GM10266 (cell line): ENCODE measurements at regions not wholly inside any gene's neighbourhood (a gene's known extent, or its start where the extent isn't known, plus 50 kb on each side); places are given as distances from the start of the nearest gene placed in this dataset.

Source experiments
- DNase-seq: peaks from one replicate; pipeline ENCODE4 v3.0.0; 2012; ENCODE audit errors: extremely low spot score
- TF ChIP-seq, protein P1 (sequence below): IDR thresholded peaks from 2 replicates; pipeline ENCODE4 v1.5.1; 2012; ENCODE audit warnings: mild to moderate bottlenecking, low read depth; ENCODE audit not compliant: control insufficient read depth, insufficient read depth; ENCODE audit errors: missing control alignments

DNA sequence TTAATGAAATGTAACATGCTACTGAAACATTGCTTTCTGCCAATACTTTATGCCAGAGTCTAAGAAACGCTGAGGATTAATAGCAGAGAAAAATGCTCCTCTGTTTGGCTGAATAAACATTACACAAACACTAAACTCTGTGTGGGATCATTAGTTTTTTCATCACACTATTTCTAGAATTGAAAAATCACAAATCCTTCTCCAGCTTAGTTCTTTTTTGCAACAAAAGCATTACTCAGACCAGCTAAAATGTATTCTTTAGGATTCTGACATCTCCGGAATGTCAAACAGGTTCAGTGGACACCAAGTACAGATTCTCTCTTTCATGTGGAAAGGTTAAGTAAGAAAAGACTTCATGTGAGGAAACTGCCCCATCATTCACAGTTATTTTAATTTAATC is 226.9 kb downstream of the SIM1 start:
- no peak for DNase-seq
- TF ChIP-seq, protein P1, sequence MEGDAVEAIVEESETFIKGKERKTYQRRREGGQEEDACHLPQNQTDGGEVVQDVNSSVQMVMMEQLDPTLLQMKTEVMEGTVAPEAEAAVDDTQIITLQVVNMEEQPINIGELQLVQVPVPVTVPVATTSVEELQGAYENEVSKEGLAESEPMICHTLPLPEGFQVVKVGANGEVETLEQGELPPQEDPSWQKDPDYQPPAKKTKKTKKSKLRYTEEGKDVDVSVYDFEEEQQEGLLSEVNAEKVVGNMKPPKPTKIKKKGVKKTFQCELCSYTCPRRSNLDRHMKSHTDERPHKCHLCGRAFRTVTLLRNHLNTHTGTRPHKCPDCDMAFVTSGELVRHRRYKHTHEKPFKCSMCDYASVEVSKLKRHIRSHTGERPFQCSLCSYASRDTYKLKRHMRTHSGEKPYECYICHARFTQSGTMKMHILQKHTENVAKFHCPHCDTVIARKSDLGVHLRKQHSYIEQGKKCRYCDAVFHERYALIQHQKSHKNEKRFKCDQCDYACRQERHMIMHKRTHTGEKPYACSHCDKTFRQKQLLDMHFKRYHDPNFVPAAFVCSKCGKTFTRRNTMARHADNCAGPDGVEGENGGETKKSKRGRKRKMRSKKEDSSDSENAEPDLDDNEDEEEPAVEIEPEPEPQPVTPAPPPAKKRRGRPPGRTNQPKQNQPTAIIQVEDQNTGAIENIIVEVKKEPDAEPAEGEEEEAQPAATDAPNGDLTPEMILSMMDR = no peak

DNA sequence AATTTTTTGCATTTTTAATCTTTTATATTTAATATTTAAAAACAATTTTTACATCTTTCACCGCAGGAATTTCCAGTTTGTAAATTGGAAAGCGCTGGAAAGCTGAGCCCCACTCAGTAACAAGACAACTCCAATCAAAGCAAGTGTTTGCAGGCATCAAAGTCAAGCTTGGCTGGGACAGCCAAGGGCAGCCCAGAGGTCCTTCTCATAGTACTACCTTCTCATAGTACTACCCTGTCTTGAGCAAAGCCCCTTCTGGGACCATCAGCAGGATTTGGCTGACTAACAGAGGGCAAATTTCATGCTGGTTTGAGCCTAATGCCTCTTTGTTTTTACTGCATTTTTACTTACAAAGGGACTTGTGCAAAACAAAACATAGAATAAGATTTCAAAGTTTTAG is 228.3 kb downstream of the SIM1 start:
- DNase-seq = no peak
- TF ChIP-seq, protein P1 = no peak

DNA sequence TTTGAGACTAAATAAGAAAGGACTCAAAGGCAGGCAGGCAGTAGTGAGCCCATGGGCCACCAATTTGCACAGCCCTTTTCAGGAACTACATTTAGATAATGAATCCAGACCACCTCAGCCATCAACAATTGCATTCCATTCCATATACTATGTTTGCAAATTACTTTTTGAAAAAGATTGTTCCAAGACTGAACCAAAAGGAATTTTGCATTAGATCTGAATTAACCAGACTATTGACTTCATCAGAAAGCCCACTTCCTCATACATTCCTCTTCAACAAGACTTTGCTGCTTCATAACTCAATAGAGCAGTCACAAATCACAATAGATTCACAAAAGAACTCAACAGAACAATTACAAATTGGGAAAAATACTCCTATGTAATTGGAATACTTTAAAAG is 229.1 kb downstream of the SIM1 start:
- TF ChIP-seq, protein P1 = no peak
- DNase-seq = no peak

DNA sequence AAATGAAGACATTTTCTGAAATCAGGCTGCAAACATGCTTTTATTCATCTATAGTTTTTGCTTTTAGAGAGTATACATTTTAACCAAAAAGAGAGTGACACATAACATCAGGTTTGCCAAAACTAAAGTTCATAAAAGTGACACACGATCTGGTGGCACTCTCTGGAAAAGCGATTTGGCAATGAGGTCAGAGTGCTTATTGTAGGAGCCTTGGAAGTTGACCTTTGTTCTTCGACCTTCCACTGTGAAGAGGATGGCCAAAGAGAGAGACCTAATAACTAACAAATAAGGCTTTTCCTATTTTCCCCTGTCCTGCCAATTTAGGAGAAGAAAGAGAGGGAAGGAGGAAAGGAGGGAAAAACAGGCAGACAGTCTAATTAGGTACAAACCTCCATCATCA is 230.1 kb downstream of the SIM1 start:
- no peak for DNase-seq
- TF ChIP-seq, protein P1 = no peak

DNA sequence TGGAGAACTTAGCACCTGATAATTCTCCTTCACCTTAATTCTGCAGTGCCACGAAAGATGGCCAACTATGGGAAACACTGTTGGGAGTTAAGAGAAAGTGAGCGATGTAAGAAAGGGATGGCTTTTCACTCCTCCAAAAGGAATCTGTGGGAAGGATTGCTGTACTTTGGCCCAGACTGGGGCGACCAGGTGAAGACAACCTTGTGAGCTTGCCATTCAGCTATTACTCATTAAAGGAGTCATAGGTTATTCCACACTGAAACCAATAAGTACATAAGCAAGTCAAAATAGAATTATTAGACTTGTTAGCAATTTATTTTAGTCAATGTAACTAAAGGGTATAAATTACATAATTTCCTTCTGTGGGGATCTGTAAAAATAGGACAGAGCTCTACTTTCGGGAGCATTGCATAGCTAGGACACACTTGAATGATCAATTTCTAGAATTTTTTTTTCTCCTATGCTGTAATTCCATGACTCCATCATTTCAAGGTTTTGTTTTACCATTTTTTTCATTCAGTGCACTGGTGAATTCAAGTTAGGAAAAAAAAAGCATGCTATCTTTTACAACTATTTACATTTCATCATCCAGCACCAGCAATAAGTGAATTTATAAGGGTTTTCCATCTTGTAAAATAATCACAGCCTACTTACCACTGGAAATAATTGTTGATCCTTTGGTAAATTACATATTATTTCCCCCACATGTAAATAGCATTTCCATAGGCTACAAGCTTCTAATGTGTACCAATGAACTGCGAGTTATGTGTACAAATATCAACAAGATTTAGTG is 231.7 kb downstream of the SIM1 start:
- no peak for DNase-seq
- TF ChIP-seq, protein P1 = no peak

DNA sequence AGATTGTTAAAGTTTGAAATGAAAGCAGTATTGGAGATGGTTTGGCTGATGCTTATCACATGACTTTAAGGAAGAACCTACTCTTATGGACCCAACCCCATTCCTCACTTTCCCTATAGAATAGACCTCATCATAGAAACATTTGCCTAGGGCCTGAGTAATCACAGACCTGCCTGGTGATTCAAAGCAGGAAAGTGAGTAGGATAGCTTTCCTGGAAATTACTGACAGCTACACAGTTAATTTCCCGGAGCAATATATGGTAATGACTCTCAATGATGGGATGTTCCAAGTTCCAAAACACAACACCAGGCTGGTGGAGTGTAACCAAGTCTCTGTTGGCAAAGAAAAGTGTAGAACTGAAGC is 233.8 kb downstream of the SIM1 start:
- no peak for DNase-seq
- TF ChIP-seq, protein P1 = no peak

DNA sequence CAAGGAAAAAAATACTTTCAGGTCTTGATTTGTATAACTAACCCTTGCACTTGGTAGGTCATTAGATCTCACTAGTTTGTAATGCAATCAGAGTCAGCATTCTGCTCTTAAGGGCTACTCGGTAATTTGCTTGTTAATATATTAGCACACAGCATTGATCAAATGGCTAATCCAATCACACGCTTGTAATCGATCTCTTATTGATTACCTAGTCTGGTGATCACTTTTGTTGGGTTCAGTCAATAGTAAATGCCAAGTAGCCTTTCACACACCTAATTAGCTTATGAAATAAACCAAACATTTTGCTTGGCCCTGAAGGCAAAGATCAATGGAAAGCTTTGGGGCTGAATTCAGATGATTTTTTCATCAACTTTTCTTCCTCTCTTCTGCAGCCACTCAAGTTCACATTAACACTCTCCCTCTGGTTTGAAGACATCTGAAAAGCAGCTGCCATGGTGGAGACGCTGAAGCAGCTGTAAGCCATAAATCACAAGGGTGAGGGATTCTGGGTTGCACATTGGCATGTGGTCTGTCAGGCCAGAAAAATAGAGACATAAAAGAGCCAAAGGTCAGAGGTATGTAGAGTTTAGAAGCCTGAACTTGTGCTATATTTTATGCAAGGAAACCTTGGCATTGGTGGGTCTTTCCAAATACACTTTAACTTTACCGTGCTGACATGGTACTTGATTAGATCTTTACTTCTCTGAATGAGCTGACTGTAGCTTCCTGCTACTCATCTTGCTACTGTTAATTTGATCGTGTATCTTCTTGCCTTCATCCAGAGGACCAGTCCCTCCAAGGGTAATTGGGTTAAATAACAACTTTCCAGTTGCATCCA is 234.4 kb downstream of the SIM1 start:
- TF ChIP-seq, protein P1 = no peak
- DNase-seq = no peak
